ENCODE measurements at regions not wholly inside any gene's neighbourhood (a gene's known extent, or its start where the extent isn't known, plus 50 kb on each side); places are given as distances from the start of the nearest gene placed in this dataset.

- Histone ChIP-seq H3K4me3 (replicated peaks in 1 of 3) (no peak overlapping the region), H3K4me1 (no peaks in the 10 kb centered on the region), H3K27me3 (no peaks in the 10 kb centered on the region), H3K27ac (no peak overlapping the region), H3K36me3 (no peaks in the 10 kb centered on the region), H3K9me3 (no peaks in the 10 kb centered on the region)
- DNase-seq, result no peak
- WGBS, 2 donors, result 90 to 97% methylated on average over 2 of the region's 2 CpGs
- intact Hi-C loops (cut with DNase I), result no loop called here
- TF ChIP-seq CTCF (IDR thresholded peaks at IDR 0.05), result no peak
Measured at GRCh38 chr2:15755528-15755927, 163.9 kb downstream of the DDX1 start.

DNA sequence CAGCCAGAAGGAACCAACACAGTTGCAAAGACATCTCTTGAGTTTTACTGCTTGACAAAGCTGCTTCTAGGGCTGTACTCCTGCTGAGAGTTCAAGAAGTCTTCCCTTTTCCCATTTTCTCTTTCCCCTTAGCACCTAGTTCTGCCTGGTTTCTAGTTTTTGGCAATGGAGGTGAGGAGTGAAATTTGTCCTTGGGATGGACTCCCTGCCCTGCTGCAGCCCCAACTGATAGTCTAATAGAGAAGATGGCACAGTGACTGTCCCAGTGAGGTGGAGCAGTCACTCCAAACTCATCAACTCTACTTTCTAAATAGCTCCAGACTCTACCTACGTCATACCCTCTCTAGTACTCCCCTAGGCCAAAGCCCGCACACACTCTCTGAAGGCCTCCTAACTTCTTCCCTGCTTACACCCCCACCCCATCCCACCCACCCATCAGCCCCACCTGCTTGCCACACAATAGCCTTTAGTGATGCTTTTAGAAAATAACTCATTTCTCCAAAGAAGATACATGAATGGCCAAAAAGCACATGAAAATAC lies 164.4 kb downstream of the DDX1 start:
- Histone ChIP-seq H3K4me3 (replicated peaks in 1 of 3) (no peak overlapping the region), H3K27me3 (no peaks in the 10 kb centered on the region), H3K4me1 (no peaks in the 10 kb centered on the region), H3K36me3 (no peaks in the 10 kb centered on the region), H3K27ac (no peak overlapping the region), H3K9me3 (no peaks in the 10 kb centered on the region)
- TF ChIP-seq CTCF (IDR thresholded peaks at IDR 0.05), result no peak
- TF ChIP-seq POLR2A (IDR thresholded peaks at IDR 0.05), result no peak
- 95 to 98% methylated on average over 2 of the region's 2 CpGs for WGBS, 2 donors
- intact Hi-C loops (cut with DNase I), result no loop called here
- DNase-seq, result no peak

- Histone ChIP-seq H3K27me3 (no peaks in the 10 kb centered on the region), H3K4me1 (no peaks in the 10 kb centered on the region), H3K36me3 (no peaks in the 10 kb centered on the region), H3K27ac (no peak overlapping the region), H3K9me3 (no peaks in the 10 kb centered on the region), H3K4me3 (replicated peaks in 1 of 3) (no peak overlapping the region)
- 92 to 93% methylated on average over 10 of the region's 10 CpGs for WGBS, 2 donors
- intact Hi-C loops (cut with DNase I), result no loop called here
- DNase-seq, result no peak
- no peak for TF ChIP-seq CTCF (IDR thresholded peaks at IDR 0.05)
Measured at GRCh38 chr2:15756882-15757819, 165.5 kb downstream of the DDX1 start.

- intact Hi-C loops (cut with DNase I), result no loop called here
- TF ChIP-seq CTCF (IDR thresholded peaks at IDR 0.05), result no peak
- TF ChIP-seq POLR2A (IDR thresholded peaks at IDR 0.05), result no peak
- 95 to 97% methylated on average over 8 of the region's 8 CpGs for WGBS, 2 donors
Measured at GRCh38 chr2:15757820-15758586, 166.3 kb downstream of the DDX1 start.

GRCh38 chr2:15758848-15759247 lies 167.2 kb downstream of the DDX1 start:
- Histone ChIP-seq H3K4me3 (replicated peaks in 1 of 3) (no peak overlapping the region), H3K9me3 (no peaks in the 10 kb centered on the region), H3K27me3 (no peaks in the 10 kb centered on the region), H3K36me3 (no peaks in the 10 kb centered on the region), H3K4me1 (no peaks in the 10 kb centered on the region), H3K27ac (no peak overlapping the region)
- no peak for DNase-seq
- no peak for TF ChIP-seq CTCF (IDR thresholded peaks at IDR 0.05)
- TF ChIP-seq POLR2A (IDR thresholded peaks at IDR 0.05), result no peak
- 89 to 94% methylated on average over 5 to 7 of the region's 7 CpGs for WGBS, 2 donors
- intact Hi-C loops (cut with DNase I), result no loop called here

More at GRCh38 chr2:15757820-15758586, 166.3 kb downstream of the DDX1 start:
- Histone ChIP-seq H3K27me3 (no peaks in the 10 kb centered on the region), H3K4me1 (no peaks in the 10 kb centered on the region), H3K9me3 (no peaks in the 10 kb centered on the region), H3K36me3 (no peaks in the 10 kb centered on the region), H3K4me3 (replicated peaks in 1 of 3) (no peak overlapping the region), H3K27ac (no peak overlapping the region)
- no peak for DNase-seq

Data from thyroid gland (tissue), 4 donors.